Mucosa of descending colon (tissue), 3 donors: ENCODE measurements at regions not wholly inside any gene's neighbourhood (a gene's known extent, or its start where the extent isn't known, plus 50 kb on each side); places are given as distances from the start of the nearest gene placed in this dataset.
"Not testable (repeated sequence)": the region's sequence is repeated elsewhere in the genome, so short reads cannot be mapped to it uniquely, and the experiment has no call there.

Source experiments
- ATAC-seq: fragments of 200-7000 bp; cut with Tn5 transposase; one replicate; pipeline ENCODE4 v1.9.1; 2020; ENCODE audit warnings: mild to moderate bottlenecking, moderate library complexity
- DNase-seq, 3 donors: peaks; one replicate each; pipeline ENCODE4 v3.0.0-alpha.2; 2020
- H3K36me3 ChIP-seq: fragments of 200-600 bp; one replicate; pipeline ENCODE4 v1.8.0; 2021; ENCODE audit warnings: low read depth, mild to moderate bottlenecking
- H3K4me1 ChIP-seq: fragments of 200-600 bp; one replicate; pipeline ENCODE4 v1.8.0; 2021; ENCODE audit warnings: low read depth, mild to moderate bottlenecking
- H3K4me3 ChIP-seq: fragments of 200-600 bp; one replicate; pipeline ENCODE4 v1.8.0; 2021; ENCODE audit warnings: mild to moderate bottlenecking
- H3K9me3 ChIP-seq: fragments of 200-600 bp; one replicate; pipeline ENCODE4 v1.8.0; 2021; ENCODE audit warnings: mild to moderate bottlenecking
- intact Hi-C, 2 donors: fragments of 100-400 bp; cut with DNase I in 1 of 2; cut with micrococcal nuclease in 1 of 2; formaldehyde crosslinking; loops; one replicate each; pipeline versions ENCODE4 v1.11.0 to v1.11.1; 2022; cut with DNase I, micrococcal nuclease
- TF ChIP-seq, protein P1 (sequence below): fragments of 200-600 bp; IDR thresholded peaks from one replicate; pipeline ENCODE4 v1.8.0; 2022; ENCODE audit warnings: antibody characterized with exemption, mild to moderate bottlenecking
- donor health status: DM: no; HTN: no; CAD: no; lungs with moderate emphysema.
- donor health status: DM: no; HTN: no; CAD: no.
- donor health status: DM: no; HTN: yes; CAD: no.

DNA sequence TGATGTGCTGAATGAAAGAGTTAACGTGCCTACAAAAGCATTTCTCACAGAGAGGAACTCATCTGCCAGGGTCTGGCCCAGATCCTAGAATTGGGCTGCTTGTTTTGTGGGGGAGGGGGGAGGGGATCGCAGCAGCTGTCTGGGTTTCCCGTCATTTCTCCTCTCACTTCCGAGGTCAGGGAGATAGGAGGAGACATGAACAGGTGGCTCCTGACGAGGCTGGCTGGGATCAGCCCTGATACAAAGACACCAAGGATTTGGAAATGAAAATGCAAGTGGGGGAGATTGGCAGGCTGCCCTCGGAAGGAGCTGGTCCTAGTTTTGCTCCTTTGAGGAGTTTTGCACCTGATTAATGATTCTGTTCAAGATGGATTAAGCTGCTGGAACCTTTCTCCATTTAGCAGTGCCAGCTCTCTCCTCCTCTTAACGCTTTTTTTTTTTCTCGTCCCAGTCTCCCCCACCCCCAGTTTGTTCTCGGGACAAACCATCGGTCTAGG, 86.8 kb upstream of the KMT2C start:
- intact Hi-C loops = no loop called here

DNA sequence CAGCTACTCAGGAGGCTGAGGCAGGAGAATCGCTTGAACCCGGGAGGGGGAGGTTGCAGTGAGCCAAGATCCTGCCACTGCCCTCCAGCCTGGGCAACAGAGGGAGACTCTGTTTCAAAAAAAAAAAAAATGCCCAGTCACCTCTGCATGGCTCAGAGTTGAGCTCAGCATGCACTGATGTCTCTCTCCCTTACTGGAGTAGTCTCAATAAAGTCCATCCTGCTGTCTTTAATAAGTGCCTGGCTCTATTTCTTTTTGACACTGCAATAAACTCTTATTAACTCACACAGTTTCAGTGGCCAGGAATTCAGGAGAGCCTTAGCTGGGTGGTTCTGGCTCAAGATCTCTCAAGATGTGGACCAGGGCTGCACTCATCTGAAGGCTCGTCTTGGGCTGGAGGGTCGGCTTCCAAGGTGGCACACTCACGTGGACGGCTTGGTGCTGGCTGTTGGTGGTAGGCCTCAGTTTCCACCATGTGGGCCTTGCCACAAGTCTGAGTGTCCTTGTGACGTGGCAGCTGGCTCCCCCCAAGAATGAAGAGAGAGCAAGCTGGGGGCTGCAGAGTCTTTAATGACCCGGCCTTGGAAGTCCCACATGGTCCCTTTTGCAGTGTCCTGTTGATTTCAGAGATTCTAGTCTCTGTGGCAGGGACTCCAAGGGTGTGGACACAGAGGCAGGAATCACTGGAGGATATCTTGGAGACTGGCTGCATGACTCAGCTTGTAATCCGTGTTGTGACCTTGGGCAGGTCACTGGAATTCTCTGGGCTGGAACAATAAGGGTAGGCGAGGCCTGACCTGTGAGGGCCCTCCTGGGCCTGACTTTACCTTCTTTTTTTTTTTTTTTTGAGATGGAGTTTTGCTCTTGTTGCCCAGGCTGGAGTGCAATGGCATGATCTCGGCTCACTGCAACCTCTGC, 85.9 kb upstream of the KMT2C start:
- TF ChIP-seq, protein P1, sequence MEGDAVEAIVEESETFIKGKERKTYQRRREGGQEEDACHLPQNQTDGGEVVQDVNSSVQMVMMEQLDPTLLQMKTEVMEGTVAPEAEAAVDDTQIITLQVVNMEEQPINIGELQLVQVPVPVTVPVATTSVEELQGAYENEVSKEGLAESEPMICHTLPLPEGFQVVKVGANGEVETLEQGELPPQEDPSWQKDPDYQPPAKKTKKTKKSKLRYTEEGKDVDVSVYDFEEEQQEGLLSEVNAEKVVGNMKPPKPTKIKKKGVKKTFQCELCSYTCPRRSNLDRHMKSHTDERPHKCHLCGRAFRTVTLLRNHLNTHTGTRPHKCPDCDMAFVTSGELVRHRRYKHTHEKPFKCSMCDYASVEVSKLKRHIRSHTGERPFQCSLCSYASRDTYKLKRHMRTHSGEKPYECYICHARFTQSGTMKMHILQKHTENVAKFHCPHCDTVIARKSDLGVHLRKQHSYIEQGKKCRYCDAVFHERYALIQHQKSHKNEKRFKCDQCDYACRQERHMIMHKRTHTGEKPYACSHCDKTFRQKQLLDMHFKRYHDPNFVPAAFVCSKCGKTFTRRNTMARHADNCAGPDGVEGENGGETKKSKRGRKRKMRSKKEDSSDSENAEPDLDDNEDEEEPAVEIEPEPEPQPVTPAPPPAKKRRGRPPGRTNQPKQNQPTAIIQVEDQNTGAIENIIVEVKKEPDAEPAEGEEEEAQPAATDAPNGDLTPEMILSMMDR = no peak
- Histone ChIP-seq H3K36me3 (no peaks in the 10 kb centered on the region), H3K9me3 (no peaks in the 10 kb centered on the region), H3K4me1 (no peaks in the 10 kb centered on the region), H3K4me3 (no peak overlapping the region)
- peak; percentile 96 for ATAC-seq
- peak in 1 of 3 donors; percentile 25 for DNase-seq
- intact Hi-C loops = no loop called here

More for the DNA sequence above, 86.8 kb upstream of the KMT2C start:
- DNase-seq = no peak
- H3K4me1 ChIP-seq = no peaks in the 10 kb centered on the region
- no peaks in the 10 kb centered on the region for H3K9me3 ChIP-seq
- ATAC-seq = no peak
- H3K4me3 ChIP-seq = no peak overlapping the region
- no peaks in the 10 kb centered on the region for H3K36me3 ChIP-seq
- TF ChIP-seq, protein P1 = no peak

DNA sequence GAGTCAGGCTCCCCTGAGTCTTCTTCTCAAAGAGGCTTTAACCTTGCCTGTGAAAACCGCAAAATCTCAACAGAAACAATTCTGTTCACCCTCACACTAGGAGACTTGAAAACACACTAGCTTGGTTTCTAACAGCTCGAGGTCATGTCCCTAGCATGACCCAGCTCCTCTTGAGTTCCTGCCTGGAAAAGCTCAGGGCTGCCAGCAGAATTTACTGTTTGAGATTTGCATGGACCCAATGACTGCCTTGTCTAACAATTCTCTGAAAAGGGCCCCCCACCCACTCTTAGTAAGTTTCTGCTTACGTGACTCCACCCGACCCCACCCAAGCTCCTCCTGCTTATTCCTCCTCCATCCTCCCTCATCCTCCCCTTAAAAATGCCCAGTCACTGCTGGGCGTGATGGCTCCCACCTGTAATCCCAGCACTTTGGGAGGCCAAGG, 85.1 kb upstream of the KMT2C start:
- no peak overlapping the region for H3K4me3 ChIP-seq
- intact Hi-C loops = no loop called here
- DNase-seq (no peak), ATAC-seq (no peak)
- no peaks in the 10 kb centered on the region for H3K9me3 ChIP-seq
- TF ChIP-seq, protein P1 = no peak
- no peaks in the 10 kb centered on the region for H3K36me3 ChIP-seq
- H3K4me1 ChIP-seq = no peaks in the 10 kb centered on the region

DNA sequence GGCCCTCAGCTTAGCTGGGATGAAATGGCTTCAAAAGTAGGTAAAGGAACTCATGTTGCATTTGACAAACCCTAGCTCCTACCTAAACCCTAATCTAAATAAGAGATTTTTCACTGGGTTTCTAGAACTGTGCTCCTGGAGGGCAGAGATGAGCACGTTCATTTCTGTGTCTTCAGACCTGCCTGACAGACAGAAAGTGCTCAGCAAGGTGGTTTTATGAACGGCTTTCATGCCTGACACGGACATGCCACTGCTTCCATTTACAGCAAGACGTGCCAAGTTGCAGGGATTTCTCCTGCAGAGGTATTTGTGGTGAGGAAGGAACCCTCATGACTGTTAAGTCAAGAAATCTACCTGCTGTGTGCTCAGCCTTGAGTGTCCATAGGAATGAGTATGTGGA, 83.5 kb upstream of the KMT2C start:
- TF ChIP-seq, protein P1 = no peak
- H3K36me3 ChIP-seq = no peaks in the 10 kb centered on the region
- ATAC-seq = no peak
- no peaks in the 10 kb centered on the region for H3K4me1 ChIP-seq
- no peak for DNase-seq
- intact Hi-C loops = no loop called here
- no peaks in the 10 kb centered on the region for H3K9me3 ChIP-seq
- no peak overlapping the region for H3K4me3 ChIP-seq

DNA sequence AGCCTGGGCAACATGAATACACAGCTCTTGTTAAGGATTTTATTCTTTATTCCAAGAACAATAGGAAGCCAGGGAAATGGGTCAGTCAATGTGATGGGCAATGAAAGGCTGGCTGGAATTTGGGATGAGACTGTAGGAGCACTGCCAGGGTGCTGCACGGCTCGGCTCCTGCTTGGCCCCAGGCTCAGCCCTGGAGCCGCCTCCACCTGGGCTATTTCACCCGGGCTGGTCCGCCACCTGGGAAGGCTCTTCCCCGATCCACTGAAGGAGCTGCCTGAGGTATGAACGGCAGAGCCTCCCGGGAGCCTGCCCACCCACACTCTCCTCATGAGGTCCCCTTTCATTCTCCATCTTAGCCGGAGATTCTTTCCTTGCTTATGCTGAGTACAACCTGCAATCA, 80.4 kb upstream of the KMT2C start:
- TF ChIP-seq, protein P1 = no peak
- no peaks in the 10 kb centered on the region for H3K4me1 ChIP-seq
- no peaks in the 10 kb centered on the region for H3K36me3 ChIP-seq
- DNase-seq (no peak), ATAC-seq (no peak)
- intact Hi-C loops = no loop called here
- no peak overlapping the region for H3K4me3 ChIP-seq
- no peaks in the 10 kb centered on the region for H3K9me3 ChIP-seq

DNA sequence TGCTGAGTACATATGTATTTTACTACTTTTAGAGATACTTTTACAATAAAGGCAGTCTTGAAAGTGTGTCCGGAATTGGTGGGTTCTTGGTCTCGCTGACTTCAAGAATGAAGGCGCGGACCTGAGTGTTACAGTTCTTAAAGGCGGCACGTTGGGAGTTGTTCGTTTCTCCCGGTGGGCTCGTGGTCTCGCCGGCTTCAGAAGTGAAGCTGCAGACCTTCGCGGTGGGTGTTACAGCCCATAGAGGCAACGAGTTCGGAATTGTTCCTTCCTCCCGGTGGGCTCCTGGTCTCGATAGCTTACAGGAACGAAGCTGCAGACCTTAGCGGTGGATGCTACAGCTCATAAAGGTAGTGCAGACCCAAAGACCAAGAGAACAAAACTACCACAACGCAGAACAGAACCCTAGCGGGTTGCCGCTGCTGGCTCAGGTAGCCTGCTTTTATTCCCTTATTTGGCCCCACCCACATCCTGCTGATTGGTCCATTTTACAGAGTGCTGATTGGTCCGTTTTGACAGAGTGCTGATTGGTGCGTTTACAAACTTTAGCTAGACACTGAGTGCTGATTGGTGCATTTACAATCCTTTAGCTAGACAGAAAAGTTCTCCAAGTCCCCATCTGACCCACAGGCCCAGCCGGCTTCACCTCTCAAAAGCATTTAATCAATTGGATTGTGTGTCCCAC, 79.6 kb upstream of the KMT2C start:
- H3K4me1 ChIP-seq, intact Hi-C loops, DNase-seq, H3K4me3 ChIP-seq, ATAC-seq, H3K36me3 ChIP-seq, H3K9me3 ChIP-seq: not testable (repeated sequence)
